Endometrium (tissue), 2 donors: ENCODE measurements at regions not wholly inside any gene's neighbourhood (a gene's known extent, or its start where the extent isn't known, plus 50 kb on each side); places are given as distances from the start of the nearest gene placed in this dataset.

Source experiments
- FAIRE-seq: peaks from 2 replicates; lab custom pipeline; 2012; peaks lifted over from hg19 to GRCh38; lab: Jason Lieb, UNC
- donor health status: control.
- donor health status: control.

DNA sequence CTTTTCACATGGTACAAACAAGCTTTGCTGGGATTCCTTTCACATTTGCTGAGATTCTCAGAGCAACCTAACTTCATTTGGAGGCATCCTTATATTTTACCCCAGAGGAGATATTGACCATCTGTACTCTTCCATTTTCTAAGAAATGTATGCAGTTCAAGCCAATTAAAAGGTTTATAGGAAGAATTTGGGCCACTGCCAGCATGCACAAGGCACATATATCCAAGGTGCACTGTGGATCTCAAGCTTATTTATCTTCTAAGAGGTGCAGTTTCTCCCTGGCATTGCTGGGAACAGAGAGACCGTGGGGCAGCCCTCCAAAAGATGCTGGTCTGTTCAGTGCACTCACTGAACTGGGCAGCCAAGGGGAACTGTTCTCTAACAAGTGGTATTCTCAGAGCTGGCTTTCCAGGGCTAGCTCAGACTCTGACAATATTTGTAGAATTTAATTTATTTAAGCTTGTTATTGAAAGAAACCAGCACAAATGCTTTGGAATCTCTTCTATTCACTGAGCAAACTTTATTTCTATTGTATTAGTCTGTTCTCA, 213.3 kb downstream of the TENT4A start:
- FAIRE-seq = no peak

- FAIRE-seq = no peak
Measured at GRCh38 chr5:6936031-6936430, 222.8 kb downstream of the TENT4A start.

DNA sequence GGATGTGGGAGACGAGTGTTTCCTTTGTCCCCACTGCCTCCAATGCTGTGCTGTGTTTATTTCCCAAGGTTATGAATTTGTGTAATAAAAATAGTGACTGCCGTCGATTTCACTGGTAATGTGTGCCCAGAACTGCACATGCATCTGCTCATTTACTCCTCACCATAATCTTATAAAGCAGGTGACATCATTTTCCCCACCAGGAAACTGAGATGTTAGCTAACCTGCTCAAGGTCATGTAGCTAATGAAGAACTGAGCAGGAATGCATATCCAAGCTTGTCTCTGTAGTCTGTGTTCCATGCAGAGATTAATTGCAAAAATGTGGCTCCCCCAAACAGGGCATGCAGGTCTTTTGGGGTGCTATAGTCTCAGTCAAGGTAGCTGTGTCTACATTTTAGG, 224.4 kb downstream of the TENT4A start:
- FAIRE-seq = no peak

DNA sequence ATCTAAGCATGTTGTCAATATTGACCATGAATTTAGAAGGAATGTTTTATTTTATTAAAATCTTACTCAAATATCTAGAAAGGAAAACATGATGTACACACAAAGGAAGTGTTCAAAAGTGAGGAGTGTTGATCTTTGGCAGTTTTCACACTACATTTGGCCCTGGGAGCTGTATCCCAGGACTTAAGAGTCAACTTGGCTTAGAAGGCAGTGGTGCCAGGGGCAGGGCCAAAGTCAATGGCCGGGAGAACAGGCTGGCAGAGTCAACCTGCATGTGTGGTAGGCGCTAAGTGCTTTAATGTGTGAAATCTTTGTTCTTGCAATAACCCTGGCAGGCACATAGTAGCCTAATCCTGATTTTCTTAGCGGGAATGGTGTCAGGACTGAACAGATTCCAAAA, 228.4 kb downstream of the TENT4A start:
- no peak for FAIRE-seq

DNA sequence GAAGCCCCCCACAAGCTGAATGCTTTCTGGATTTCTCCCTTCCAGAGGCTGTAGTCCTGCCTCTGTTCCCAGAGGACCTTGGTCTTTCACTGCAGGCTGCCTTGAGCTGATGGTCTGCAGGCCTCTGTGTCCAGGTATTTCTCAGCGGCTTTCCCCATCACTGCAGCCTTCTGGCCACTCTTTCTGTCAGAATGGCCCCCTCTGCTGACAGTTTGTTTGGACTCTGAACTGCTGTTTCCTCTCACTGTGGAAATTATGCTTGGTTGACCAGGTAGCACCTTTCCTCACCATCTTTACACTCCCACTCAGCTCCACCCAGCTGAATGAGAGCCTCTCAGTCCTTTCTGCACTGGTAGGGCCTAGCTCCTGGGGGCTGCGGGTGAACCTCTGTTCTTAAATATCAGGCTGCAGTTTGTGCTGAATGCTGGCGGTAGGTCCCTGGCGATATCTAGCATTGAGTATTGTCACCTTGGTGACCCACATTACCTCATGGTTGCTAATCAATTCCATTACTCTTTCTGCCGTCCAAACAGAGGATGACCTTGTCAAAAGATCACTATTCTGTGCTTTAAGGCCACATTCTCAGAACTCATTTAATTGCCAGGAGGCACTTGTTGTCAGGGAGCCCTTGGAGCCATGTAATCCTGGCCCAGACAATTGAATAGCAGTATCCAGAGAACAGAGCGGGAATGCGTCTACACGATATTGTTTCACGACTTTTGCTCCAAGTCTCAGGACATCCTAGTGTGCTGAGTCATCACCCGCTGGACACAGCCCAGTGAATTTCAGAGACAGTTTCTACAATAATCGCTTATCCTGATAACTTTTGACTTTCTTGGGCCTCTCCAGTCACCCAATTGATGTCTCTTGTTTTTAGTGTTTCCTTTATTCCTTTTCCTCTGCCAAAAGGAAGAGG, 230.2 kb downstream of the TENT4A start:
- FAIRE-seq = no peak

GRCh38 chr5:6948562-6948961, 235.3 kb downstream of the TENT4A start:
- FAIRE-seq = no peak

DNA sequence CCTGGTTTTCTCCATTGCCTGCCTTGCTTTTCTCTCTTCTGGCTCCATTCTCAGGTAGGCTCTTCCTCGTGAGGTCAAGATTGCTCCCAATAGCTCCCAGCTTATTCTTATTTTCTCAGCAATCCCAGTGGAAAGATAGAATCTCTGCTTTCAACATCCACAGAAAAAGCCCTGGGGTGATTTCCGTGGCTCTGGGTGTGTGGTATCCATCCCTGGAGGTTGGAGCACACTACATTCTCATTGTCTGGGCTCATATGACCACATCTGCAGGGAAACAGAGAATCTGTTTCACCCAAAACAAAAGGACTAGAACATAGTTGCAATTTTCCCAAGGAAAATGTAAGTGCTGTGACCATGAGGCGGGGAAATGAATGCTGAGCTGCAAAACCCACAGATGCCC, 236.0 kb downstream of the TENT4A start:
- no peak for FAIRE-seq

- no peak for FAIRE-seq
Measured at GRCh38 chr5:6950250-6950649, 237.0 kb downstream of the TENT4A start.

DNA sequence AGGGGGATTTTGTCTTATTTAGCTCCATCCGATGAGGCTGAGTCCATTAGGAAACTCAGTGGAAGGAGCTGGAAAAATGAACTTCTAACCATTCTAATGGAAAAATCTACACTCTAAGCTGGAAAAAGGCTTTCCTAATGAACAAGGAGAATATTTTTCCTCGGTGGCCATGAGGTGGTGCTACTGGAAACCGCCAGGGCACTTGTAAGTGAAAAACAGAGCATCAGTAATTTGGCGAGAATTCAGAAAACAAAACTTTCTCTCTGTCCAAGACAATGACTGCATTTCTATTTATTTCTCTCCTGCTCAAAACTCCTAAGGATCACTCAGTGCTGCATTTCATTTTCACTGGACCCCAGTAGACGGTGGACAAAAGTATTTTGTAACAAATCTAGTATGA, 237.6 kb downstream of the TENT4A start:
- no peak for FAIRE-seq

DNA sequence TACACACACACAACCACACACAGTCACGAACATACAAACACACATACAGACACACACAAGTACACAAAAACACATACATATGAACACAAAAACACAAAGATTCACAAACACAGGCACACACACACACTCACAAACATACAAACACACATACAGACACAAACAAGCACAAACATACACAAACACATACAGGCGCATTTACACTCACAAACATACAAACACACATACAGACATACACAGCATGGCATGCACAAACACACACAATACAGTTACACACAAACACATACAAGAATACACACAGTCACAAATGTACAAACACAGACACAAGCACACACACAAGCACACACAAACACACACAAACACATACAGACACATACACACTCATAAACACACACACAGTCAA, 247.9 kb downstream of the TENT4A start:
- no peak for FAIRE-seq

DNA sequence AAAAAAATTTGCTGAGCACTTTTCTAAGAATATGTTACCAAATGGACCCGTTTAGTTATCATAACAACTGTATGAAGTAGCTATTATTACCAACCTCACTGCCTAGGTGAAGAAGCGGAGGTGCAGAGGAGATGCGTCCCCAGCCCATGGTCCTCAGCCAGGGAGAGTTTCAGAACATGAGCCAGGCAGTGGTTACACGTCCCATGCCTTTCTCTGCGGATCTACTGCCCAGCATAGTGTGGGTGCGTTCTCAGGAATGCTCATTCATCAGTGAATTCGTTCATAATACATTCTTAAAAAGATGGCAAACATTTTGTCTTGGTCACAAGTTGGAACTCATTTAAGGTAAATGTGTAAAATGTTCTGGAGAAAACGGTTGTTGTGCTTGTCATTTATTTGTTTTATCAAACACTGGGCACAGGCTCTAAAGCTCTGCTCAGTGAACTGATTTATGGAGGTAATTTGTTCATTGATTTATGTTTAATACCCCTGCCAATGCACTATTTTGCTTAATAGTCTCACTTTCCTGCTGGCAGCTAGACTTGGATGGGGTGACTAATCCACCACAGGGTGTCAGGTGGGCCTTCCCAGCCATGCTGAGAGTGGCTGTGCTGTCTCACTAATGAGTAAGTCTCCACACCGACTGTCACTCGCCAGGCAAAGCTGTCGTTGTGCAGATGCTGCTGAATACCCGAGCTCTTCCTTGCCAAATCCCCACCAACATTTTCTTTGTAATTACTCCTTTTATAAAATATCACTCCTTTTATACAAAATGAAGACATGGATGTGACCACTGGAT, 248.8 kb downstream of the TENT4A start:
- no peak for FAIRE-seq

GRCh38 chr5:6976971-6977370, 263.7 kb downstream of the TENT4A start:
- no peak for FAIRE-seq

DNA sequence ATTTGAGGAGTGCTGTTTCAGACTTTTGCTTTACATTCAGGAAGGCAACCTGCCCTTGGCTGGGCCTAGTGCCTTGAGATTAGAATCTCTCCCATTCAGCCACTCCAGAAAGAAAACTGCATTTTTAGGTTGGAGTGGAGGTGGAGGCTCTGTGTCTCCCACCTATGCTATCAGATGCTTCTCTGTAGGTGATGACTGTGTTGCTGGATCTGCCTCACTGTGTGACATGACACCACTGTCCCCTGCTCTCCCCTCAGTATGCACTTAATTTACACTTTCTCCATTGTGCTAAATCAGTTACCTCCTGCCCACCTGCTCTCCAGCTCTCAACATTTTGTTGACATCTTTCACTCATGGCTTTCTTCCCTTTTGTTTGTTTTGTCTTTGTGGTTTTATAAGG, 265.8 kb downstream of the TENT4A start:
- FAIRE-seq = no peak

- no peak for FAIRE-seq
Measured at GRCh38 chr5:6989230-6989629, 276.0 kb downstream of the TENT4A start.

DNA sequence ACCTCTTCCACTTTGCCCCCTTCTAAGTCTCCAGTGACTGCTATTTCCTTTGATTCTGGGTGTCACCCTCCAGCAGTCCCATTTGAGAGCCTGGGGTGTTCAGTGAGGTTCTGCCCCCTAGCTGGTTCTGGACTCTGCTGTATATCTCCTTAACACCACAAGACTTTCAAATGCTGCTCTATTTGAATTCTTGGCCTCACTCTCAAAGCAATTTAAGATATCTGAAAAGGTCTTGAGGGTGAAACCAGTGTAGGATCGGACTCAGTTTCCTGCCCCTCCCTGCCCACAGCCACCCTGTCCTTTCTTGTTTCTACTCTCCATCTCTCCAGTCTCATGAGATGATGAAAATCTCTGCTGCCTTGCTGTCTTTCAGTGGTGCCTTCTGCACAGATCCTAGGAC, 280.9 kb downstream of the TENT4A start:
- no peak for FAIRE-seq

DNA sequence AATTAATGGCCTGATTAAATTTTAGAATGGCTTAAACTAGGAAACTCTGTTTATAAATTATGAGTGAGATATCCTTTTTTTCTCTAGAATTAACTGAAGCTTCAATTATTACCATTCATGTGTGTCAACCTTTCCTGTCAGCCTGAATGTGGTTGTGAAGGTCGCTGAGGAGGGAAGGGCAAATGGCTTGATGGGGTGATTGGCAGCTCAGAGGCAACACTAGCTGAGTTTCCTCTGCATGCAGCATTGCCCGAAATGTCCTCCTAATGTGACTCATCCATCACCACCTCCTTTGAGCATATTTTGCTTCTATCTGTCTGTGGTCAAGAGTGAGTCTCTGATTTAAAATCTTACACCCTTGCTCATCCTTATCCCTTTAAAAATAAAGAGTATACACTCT, 281.9 kb downstream of the TENT4A start:
- no peak for FAIRE-seq

- FAIRE-seq = no peak
Measured at GRCh38 chr5:7000310-7000709, 287.1 kb downstream of the TENT4A start.

- FAIRE-seq = no peak
Measured at GRCh38 chr5:7010591-7010990, 297.4 kb downstream of the TENT4A start.

- no peak for FAIRE-seq
Measured at GRCh38 chr5:7012057-7012456, 298.8 kb downstream of the TENT4A start.

DNA sequence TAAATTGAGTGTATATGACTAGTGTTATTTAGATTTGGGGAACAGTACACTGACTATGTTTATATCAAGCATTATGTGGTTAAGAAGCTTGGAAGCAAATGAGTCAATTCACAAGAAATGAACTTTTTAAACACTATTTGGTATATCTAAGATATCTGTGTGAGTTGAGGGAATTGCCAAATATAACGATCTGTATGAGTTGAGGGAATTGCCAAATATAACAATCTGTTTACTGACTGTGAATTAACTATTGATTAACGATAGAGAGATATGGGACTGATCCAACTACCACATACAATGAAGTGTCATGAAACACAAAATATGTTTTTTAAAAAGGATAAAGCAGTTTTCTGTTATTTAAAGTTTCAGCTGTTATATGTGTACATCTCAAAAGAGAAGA, 301.4 kb downstream of the TENT4A start:
- no peak for FAIRE-seq

GRCh38 chr5:7015586-7016256, 302.5 kb downstream of the TENT4A start:
- no peak for FAIRE-seq

DNA sequence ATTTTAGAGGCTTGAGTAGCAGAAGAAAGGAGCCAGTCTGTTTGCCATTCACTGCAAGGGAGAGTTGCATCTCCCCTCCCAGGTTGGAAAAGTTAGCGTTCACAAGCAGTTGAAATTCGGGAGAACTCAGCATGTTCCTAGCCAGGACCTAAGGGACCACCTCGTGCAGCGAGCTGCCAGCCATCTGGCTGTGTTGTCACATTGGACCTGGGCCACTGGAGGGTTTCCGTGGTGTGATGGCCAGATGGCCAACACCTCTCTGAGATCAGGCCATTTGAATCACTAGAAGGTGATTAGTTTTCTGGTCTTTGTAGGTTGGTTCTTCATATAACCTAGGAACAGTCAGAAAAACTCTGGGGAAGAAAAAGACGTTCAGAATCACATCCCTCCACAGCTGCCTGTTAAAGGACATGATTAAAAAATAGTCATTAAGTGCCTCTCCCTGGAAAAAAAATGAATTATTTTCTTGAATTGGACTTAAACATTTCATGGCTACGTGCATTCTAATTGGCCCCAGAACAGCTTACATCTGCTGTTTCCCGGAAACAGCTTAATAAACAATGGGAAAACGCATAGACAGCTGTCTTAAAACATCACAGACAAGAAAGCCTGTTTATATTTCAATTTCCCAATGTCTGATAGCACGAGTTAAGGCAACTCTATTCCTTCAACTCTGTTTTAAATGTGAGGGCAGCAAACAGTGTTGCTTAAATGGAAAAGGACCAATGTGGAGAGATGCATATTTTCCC, 303.9 kb downstream of the TENT4A start:
- no peak for FAIRE-seq
